Prostate gland (tissue), 2 donors: ENCODE measurements at regions not wholly inside any gene's neighbourhood (a gene's known extent, or its start where the extent isn't known, plus 50 kb on each side); places are given as distances from the start of the nearest gene placed in this dataset.

Experiments used
- POLR2A ChIP-seq: fragments of 450-650 bp; IDR thresholded peaks from one replicate; pipeline ENCODE4 v1.6.1; 2016; ENCODE audit warnings: antibody characterized with exemption, mild to moderate bottlenecking
- POLR2AphosphoS5 ChIP-seq: sonication (generic); formaldehyde crosslinking; IDR thresholded peaks from one replicate; pipeline ENCODE4 v1.6.1; 2017; ENCODE audit warnings: antibody characterized with exemption
- TF ChIP-seq, protein P1 (sequence below), 4 experiments: fragments of 200-600 bp in 2 of 4; fragments of 450-650 bp in 2 of 4; sonication (generic) in 2 of 4; IDR thresholded peaks; 1 replicate in 3 of 4; 2 replicates in 1 of 4; pipeline ENCODE4 v1.5.1; 2016 to 2019; ENCODE audit warnings: antibody characterized with exemption in 4 of 4, mild to moderate bottlenecking in 2 of 4, moderate library complexity in 2 of 4

GRCh38 chr10:33774857-33775256, 440.4 kb upstream of the NRP1 start:
- TF ChIP-seq, protein P1, sequence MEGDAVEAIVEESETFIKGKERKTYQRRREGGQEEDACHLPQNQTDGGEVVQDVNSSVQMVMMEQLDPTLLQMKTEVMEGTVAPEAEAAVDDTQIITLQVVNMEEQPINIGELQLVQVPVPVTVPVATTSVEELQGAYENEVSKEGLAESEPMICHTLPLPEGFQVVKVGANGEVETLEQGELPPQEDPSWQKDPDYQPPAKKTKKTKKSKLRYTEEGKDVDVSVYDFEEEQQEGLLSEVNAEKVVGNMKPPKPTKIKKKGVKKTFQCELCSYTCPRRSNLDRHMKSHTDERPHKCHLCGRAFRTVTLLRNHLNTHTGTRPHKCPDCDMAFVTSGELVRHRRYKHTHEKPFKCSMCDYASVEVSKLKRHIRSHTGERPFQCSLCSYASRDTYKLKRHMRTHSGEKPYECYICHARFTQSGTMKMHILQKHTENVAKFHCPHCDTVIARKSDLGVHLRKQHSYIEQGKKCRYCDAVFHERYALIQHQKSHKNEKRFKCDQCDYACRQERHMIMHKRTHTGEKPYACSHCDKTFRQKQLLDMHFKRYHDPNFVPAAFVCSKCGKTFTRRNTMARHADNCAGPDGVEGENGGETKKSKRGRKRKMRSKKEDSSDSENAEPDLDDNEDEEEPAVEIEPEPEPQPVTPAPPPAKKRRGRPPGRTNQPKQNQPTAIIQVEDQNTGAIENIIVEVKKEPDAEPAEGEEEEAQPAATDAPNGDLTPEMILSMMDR (IDR thresholded peaks at IDR 0.05): no peak
- TF ChIP-seq POLR2A (no peak), POLR2AphosphoS5 (no peak)
